ENCODE measurements at regions not wholly inside any gene's neighbourhood (a gene's known extent, or its start where the extent isn't known, plus 50 kb on each side); places are given as distances from the start of the nearest gene placed in this dataset.

- TF ChIP-seq MAX (IDR thresholded peaks at IDR 0.05; ENCODE audit: insufficient read depth, insufficient read length) (no peak), POLR2AphosphoS5 (IDR thresholded peaks at IDR 0.05; ENCODE audit: insufficient read depth, low read depth, low read length) (no peak), POLR2A (IDR thresholded peaks at IDR 0.05; ENCODE audit: low read depth, low read length) (no peak), CTCF (IDR thresholded peaks at IDR 0.05; ENCODE audit: extremely low read depth in 1 of 2, insufficient read depth in 1 of 2, low read depth in 1 of 2, low read length in 2 of 2) (no peak)
Measured at GRCh38 chr11:112831969-112832766, 129.1 kb upstream of the NCAM1 start.
